ENCODE measurements at regions not wholly inside any gene's neighbourhood (a gene's known extent, or its start where the extent isn't known, plus 50 kb on each side); places are given as distances from the start of the nearest gene placed in this dataset.

GRCh38 chr9:12627096-12627495 lies 66.1 kb upstream of the TYRP1 start:
- ChIA-PET CTCF (no interaction called here), POLR2A (no interaction called here)
- H3K4me3 ChIP-seq (ENCODE audit: low read depth, low read length): no peak overlapping the region
- no peak for DNase-seq (ENCODE audit: low read depth, low spot score)
- TF ChIP-seq CTCF (IDR thresholded peaks at IDR 0.05; ENCODE audit: insufficient read depth, low read length, missing control alignments): no peak

GRCh38 chr9:12628546-12628945 lies 64.6 kb upstream of the TYRP1 start:
- ChIA-PET POLR2A (no interaction called here), CTCF (no interaction called here)
- no peak for DNase-seq (ENCODE audit: low read depth, low spot score)
- no peak overlapping the region for H3K4me3 ChIP-seq (ENCODE audit: low read depth, low read length)
- no peak for TF ChIP-seq CTCF (IDR thresholded peaks at IDR 0.05; ENCODE audit: insufficient read depth, low read length, missing control alignments)

GRCh38 chr9:12629067-12629466 lies 64.1 kb upstream of the TYRP1 start:
- ChIA-PET POLR2A (no interaction called here), CTCF (no interaction called here)
- TF ChIP-seq CTCF (IDR thresholded peaks at IDR 0.05; ENCODE audit: insufficient read depth, low read length, missing control alignments): no peak
- DNase-seq (ENCODE audit: low read depth, low spot score): no peak
- H3K4me3 ChIP-seq (ENCODE audit: low read depth, low read length): no peak overlapping the region

GRCh38 chr9:12631866-12632265 lies 61.3 kb upstream of the TYRP1 start:
- POLR2A ChIA-PET: no interaction called here
- no peak for DNase-seq (ENCODE audit: low read depth, low spot score)
- CTCF ChIA-PET: no interaction called here
- no peak overlapping the region for H3K4me3 ChIP-seq (ENCODE audit: low read depth, low read length)
- no peak for TF ChIP-seq CTCF (IDR thresholded peaks at IDR 0.05; ENCODE audit: insufficient read depth, low read length, missing control alignments)

GRCh38 chr9:12633016-12633765 lies 60.0 kb upstream of the TYRP1 start:
- no peak overlapping the region for H3K4me3 ChIP-seq (ENCODE audit: low read depth, low read length)
- ChIA-PET CTCF (no interaction called here), POLR2A (no interaction called here)
- TF ChIP-seq CTCF (IDR thresholded peaks at IDR 0.05; ENCODE audit: insufficient read depth, low read length, missing control alignments): no peak
- no peak for DNase-seq (ENCODE audit: low read depth, low spot score)

GRCh38 chr9:12640016-12640587 lies 53.1 kb upstream of the TYRP1 start:
- ChIA-PET POLR2A (no interaction called here), CTCF (interaction anchor here (0.8 to 1.6 kb wide), 3 partner anchors 9 to 85 kb away, joined by 3 to 5 read pairs (median 4); no protein-coding TSS in a partner anchor)
- peak; percentile 28 for TF ChIP-seq CTCF (IDR thresholded peaks at IDR 0.05; ENCODE audit: insufficient read depth, low read length, missing control alignments)
- no peak overlapping the region for H3K4me3 ChIP-seq (ENCODE audit: low read depth, low read length)
- DNase-seq (ENCODE audit: low read depth, low spot score): peak; percentile 9

Data from AG04449 (cell line).